ENCODE measurements at regions not wholly inside any gene's neighbourhood (a gene's known extent, or its start where the extent isn't known, plus 50 kb on each side); places are given as distances from the start of the nearest gene placed in this dataset.
"Not testable (repeated sequence)": the region's sequence is repeated elsewhere in the genome, so short reads cannot be mapped to it uniquely, and the experiment has no call there.

- DNase-seq (ENCODE audit: low read depth in 2 of 2) = no peak
These were observed 1085.5 kb downstream of the SORCS1 start for GRCh38 chr10:106078895-106079576.

DNA sequence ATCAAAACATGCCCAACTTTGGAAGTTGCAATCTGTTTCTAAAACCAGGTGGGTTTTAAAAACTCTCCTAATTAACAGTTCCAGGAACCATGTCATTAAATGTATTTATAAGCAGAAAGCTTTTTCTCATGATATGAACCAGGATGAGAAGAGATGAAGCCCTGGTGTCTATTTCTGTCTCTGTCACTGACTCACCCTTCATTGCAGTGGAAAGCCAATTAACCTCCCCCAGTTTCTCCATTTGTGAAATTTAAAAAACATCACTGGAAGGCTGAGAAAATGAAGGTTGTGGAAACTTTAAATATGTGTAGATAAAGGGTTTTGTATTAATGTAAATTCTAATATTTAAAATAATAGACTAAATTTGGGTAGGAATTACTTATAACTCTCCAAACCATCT is 1088.0 kb downstream of the SORCS1 start:
- no peak for DNase-seq (ENCODE audit: low read depth in 2 of 2)

DNA sequence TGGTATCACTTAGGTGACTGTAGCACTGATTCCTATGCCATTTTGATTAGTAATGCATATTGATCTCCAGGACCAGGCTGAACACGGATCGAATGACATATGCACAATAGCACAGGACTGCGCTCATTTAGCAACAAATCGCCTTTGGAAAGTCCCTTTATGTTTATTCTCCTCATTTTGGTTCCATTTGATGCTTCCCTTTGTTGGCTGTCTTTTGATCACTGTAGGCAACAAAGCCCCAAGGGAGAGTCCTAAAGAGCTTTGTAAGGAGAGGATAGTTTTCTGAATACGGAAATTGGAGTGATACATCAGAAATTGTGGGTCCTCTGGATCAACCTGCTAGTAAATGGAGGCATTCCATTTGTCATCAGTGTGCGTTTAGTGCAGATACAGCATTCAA is 1111.4 kb downstream of the SORCS1 start:
- DNase-seq (ENCODE audit: low read depth in 2 of 2) = no peak

- DNase-seq (ENCODE audit: low read depth in 2 of 2) = no peak
These were observed 1120.0 kb downstream of the SORCS1 start for GRCh38 chr10:106044503-106044902.

- DNase-seq (ENCODE audit: low read depth in 2 of 2) = no peak
These were observed 1120.6 kb downstream of the SORCS1 start for GRCh38 chr10:106043863-106044262.

DNA sequence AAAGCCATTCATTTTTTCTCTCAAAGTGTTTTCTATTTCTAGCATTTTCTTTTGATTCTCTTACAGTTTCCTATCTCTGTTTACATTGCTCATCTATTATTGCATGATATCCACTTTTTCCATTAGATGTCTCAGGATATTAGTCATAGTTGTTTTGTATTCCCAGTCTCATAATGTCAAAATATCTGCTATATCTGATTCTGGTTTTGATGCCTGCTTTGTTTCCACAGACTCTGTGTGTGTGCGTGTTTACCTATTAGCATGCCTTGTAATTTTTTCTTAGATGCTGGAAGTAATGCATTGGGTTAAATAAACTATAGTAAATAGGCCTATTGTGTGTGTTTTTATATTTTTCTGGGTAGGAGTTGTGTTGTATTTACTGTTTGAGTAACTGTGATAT is 1126.3 kb downstream of the SORCS1 start:
- no peak for DNase-seq (ENCODE audit: low read depth in 2 of 2)

GRCh38 chr10:106033065-106033464 is 1131.4 kb downstream of the SORCS1 start:
- no peak for DNase-seq (ENCODE audit: low read depth in 2 of 2)

- DNase-seq (ENCODE audit: low read depth in 2 of 2) = no peak
These were observed 1132.0 kb downstream of the SORCS1 start for GRCh38 chr10:106032450-106033002.

DNA sequence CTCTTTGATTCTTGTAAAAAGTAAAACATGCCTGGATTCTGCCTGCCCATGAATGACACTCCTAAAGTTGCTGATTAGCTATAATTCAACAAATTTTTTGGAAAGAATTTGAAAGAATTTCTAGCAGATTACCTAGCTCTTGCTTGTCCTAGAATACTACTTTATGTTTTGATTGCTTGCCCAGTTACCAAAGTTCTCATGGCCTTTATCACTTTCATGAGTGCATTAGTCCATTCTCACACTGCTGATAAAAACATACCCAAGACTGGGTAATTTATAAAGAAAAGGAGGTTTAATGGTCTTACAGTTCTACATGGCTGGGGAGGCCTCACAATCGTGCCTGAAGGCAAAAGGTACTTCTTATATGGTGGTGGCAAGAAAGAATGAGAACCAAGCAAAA is 1137.3 kb downstream of the SORCS1 start:
- no peak for DNase-seq (ENCODE audit: low read depth in 2 of 2)

GRCh38 chr10:106025208-106025811 is 1139.2 kb downstream of the SORCS1 start:
- DNase-seq (ENCODE audit: low read depth in 2 of 2) = no peak

DNA sequence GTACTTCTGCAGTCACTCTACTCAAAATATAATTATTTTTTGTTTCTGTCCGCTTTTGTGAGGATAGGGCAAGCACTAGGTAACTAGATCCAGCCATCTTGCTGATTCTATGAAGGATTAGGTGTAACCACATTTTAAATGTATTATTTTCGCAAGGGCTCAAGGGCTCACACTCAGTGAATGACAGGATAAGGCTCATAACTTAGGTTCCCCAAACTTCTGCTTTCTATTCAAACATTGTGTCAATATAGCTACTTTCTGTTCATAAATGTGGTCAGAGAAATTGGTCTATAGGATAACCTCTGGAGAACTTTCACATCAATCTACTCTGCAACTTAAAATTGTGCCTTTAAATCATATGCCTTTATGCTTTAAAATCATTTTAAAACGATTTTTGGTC is 1141.2 kb downstream of the SORCS1 start:
- DNase-seq (ENCODE audit: low read depth in 2 of 2) = no peak

GRCh38 chr10:106019559-106019958 is 1144.9 kb downstream of the SORCS1 start:
- not testable (repeated sequence) for DNase-seq (ENCODE audit: low read depth in 2 of 2)

DNA sequence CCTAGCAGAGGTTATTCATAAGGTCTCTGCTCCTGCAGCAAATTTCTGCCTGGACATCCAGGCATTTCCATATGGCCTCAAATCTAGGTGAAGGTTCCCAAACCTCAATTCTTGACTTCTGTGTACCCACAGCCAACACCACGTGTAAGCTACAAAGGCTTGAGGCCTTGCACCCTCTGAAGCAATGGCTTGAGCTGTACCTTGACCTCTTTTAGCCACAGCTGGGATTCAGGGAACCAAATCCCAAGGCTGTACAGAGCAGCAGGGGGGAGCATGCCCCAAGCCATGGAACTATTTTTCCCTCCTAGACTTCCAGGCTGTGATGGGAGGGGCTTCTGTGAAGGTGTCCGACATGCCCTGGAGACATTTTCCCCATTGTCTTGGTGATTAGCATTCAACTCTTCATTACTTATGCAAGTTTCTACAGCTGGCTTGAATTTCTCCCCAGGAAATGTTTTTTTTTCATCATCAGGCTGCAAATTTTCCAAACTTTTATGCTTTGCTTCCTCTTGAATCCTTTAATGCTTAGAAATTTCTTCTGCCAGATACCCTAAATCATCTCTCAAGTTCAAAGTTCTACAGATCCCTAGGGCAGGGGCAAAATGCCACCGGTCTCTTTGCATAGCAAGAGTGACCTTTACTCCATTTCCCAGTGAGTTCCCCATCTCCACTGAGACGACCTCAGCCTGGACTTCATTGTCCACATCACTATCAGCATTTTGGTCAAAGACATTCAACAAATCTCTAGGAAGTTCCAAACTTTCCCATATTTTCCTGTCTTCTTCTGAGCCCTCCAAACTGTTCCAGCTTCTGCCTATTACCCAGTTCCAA is 1148.9 kb downstream of the SORCS1 start:
- DNase-seq (ENCODE audit: low read depth in 2 of 2) = not testable (repeated sequence)

- no peak for DNase-seq (ENCODE audit: low read depth in 2 of 2)
These were observed 1153.3 kb downstream of the SORCS1 start for GRCh38 chr10:106011250-106011649.

- no peak for DNase-seq (ENCODE audit: low read depth in 2 of 2)
These were observed 1163.8 kb downstream of the SORCS1 start for GRCh38 chr10:106000721-106001120.

- DNase-seq (ENCODE audit: low read depth in 2 of 2) = no peak
These were observed 1170.9 kb downstream of the SORCS1 start for GRCh38 chr10:105993609-105994008.

DNA sequence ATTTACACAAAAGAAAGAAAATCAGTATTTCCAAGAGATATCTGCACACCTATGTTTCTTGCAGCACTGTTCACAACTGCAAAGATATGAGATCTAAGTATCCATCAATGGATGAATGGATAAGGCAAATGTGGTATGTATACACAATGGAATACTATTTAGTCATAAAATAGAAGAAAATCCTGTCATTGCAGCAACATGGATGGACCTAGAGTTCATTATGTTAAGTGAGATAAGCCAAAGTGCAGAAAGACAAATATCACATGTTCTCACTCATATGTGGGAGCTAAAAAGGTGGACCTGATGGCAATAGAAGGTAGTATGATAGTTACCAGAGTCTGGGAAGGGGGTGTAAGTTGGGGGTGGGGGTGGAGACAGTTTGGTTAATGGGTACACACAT is 1171.6 kb downstream of the SORCS1 start:
- DNase-seq (ENCODE audit: low read depth in 2 of 2) = no peak

DNA sequence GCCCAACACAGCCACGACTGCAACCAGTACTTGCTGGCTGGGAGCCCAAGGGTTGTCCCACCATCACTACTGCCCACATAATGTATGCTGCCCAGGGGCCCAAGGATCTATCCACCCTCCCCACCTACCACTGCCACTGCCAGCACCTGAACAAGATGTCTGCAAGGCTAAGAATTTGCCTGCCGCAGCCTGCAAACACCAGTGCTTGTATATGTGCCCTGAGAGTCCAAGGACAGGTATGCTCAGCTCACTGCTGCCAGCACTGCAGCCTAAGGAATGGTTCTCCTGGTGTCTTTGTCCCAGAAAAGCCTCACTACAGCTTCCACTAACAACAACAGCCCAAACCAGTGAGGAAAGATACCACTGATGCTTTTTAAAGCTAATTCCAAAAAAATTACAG is 1174.0 kb downstream of the SORCS1 start:
- DNase-seq (ENCODE audit: low read depth in 2 of 2) = no peak

GRCh38 chr10:105989995-105990394 is 1174.5 kb downstream of the SORCS1 start:
- DNase-seq (ENCODE audit: low read depth in 2 of 2) = no peak

- no peak for DNase-seq (ENCODE audit: low read depth in 2 of 2)
These were observed 1175.7 kb downstream of the SORCS1 start for GRCh38 chr10:105988848-105989247.

DNA sequence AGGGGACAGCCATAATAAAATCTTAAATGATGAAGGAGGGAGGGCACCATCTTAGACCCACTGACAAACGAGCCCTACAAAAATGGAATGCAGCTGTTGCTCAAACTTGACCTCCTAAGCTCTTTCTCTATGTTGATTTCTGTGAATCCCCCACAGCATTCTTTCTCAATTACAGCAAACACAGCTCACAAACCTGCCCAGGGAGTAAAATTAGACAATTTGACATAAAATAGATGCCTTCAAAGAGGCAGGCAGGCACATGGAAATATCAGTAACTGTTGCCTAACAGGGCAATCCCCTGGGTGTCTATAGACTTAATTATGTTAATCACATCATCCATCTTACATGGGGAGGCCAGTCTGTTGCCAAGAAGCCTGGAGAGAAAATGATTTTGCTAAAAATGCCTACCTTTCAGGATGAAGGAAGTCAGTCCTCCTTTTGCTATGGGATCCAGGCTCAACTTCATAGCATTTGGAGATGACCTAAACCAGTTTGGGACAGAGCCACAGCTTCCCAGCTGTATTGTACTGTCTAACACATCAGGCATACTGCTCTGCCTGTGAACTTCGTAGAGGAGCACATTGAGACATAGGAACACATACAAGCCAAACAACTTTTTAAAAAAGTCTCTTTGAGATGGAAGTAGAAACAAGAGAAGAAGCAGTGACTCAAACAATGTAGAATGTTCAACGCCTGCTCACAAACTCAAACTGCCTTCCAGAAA is 1177.4 kb downstream of the SORCS1 start:
- DNase-seq (ENCODE audit: low read depth in 2 of 2) = no peak

DNA sequence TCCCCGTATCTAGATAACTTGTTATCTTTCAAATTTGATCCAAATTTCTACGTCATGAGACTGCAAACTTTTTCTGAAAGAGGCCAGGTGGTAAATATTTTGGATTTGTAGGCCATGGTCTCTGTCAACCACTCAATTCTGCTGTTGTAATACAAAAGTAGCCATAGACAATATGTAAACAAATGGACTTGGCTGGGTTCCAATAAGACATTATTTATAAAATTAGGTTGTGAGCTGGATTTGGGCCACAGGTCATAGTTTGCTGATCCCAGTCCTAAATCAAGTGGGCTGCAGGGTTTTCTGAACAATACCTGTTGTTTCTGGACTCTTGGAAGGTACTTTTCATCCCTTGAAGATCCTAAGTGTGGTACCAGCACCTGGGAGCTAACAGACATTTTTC is 1178.0 kb downstream of the SORCS1 start:
- DNase-seq (ENCODE audit: low read depth in 2 of 2) = no peak
